Thoracic aorta (tissue), 2 donors: ENCODE measurements at regions not wholly inside any gene's neighbourhood (a gene's known extent, or its start where the extent isn't known, plus 50 kb on each side); places are given as distances from the start of the nearest gene placed in this dataset.

Experiments
- ATAC-seq: fragments of 150-250 bp; one replicate; pipeline ENCODE4 v1.8.0; 2017; ENCODE audit warnings: low read depth; ENCODE audit not compliant: insufficient number of reproducible peaks, low FRiP score
- DNase-seq: peaks from one replicate; pipeline ENCODE4 v3.0.0-alpha.2; 2020; ENCODE audit warnings: low spot score
- H3K27ac ChIP-seq, 2 donors: fragments of 200-600 bp; sonication (generic); 1 replicate in 1 of 2; 2 replicates in 1 of 2; pipeline ENCODE4 v1.5.1; 2016; ENCODE audit warnings: mild to moderate bottlenecking in 2 of 2, moderate library complexity in 2 of 2
- H3K27me3 ChIP-seq: fragments of 200-600 bp; sonication (generic); replicated peaks from 2 replicates; pipeline ENCODE4 v1.6.0; 2016; ENCODE audit warnings: mild to moderate bottlenecking; ENCODE audit not compliant: insufficient read depth
- H3K36me3 ChIP-seq: fragments of 200-600 bp; sonication (generic); one replicate; pipeline ENCODE4 v1.5.1; 2016
- H3K4me1 ChIP-seq, 2 donors: fragments of 200-600 bp; sonication (generic); 1 replicate in 1 of 2; 2 replicates in 1 of 2; pipeline versions ENCODE4 v1.5.1 to v1.6.0; 2016; ENCODE audit warnings: low read depth in 2 of 2, mild to moderate bottlenecking in 1 of 2; ENCODE audit not compliant: control insufficient read depth in 1 of 2
- H3K4me3 ChIP-seq: fragments of 200-600 bp; sonication (generic); 2 replicates; pipeline ENCODE4 v1.5.1; 2016; ENCODE audit warnings: mild to moderate bottlenecking
- H3K9me3 ChIP-seq: fragments of 200-600 bp; sonication (generic); 2 replicates; pipeline ENCODE4 v1.5.1; 2016
- TF ChIP-seq, protein P1 (sequence below): fragments of 200-600 bp; sonication (generic); IDR thresholded peaks from one replicate; pipeline ENCODE4 v1.5.1; 2019; ENCODE audit warnings: antibody characterized with exemption

DNA sequence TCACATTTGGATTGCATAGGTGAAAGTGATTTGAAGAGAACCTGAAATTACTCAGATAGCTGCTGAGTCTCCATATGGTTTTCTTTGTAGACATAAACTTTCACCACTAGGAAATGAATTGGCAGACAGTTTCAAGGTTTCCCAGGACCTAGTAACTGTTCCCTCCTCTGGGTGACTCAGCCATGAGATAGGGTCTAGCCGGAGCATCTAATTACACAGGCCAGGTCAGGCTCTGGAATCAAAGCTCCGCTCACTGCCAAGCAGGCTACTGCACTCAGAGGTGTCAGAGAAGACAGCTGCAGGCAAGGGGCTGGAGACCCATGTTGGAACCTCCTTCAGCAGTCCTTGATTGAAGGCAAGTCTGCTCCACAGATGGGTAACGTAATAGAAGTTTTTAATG lies 429.2 kb downstream of the TNS1 start:
- Histone ChIP-seq H3K4me1 (no peaks in the 10 kb centered on the region), H3K4me3 (no peak overlapping the region), H3K27ac (no peak overlapping the region), H3K36me3 (peaks cover 4% of the 10 kb centered on the region), H3K9me3 (no peaks in the 10 kb centered on the region), H3K27me3 (no peaks in the 10 kb centered on the region)
- ATAC-seq (no peak), DNase-seq (no peak)
- TF ChIP-seq, protein P1, sequence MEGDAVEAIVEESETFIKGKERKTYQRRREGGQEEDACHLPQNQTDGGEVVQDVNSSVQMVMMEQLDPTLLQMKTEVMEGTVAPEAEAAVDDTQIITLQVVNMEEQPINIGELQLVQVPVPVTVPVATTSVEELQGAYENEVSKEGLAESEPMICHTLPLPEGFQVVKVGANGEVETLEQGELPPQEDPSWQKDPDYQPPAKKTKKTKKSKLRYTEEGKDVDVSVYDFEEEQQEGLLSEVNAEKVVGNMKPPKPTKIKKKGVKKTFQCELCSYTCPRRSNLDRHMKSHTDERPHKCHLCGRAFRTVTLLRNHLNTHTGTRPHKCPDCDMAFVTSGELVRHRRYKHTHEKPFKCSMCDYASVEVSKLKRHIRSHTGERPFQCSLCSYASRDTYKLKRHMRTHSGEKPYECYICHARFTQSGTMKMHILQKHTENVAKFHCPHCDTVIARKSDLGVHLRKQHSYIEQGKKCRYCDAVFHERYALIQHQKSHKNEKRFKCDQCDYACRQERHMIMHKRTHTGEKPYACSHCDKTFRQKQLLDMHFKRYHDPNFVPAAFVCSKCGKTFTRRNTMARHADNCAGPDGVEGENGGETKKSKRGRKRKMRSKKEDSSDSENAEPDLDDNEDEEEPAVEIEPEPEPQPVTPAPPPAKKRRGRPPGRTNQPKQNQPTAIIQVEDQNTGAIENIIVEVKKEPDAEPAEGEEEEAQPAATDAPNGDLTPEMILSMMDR: no peak

DNA sequence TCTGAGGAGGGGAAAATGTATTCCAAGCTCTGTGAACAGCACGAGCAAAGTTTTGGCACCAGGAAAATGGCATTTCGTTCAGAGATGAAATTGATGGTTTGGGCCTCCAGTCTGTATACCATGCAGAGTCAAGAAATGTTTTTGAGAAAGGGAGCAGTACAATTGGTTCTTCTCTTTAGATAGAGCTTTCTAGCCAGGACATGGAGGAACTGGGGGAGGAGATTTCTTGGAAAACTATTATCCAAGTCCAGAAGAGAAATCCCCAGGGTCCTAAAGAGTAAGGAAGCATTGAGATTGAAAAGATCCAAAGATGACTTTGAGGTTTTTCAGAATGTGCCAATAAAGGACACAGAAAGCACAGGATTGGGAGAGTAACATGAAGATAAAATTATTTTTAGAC lies 432.4 kb downstream of the TNS1 start:
- peaks cover 7% of the 10 kb centered on the region for H3K36me3 ChIP-seq
- no peaks in the 10 kb centered on the region for H3K4me1 ChIP-seq
- no peak overlapping the region for H3K27ac ChIP-seq
- no peak for ATAC-seq
- no peaks in the 10 kb centered on the region for H3K9me3 ChIP-seq
- TF ChIP-seq, protein P1: no peak
- H3K27me3 ChIP-seq: no peaks in the 10 kb centered on the region
- no peak overlapping the region for H3K4me3 ChIP-seq
- DNase-seq: no peak

DNA sequence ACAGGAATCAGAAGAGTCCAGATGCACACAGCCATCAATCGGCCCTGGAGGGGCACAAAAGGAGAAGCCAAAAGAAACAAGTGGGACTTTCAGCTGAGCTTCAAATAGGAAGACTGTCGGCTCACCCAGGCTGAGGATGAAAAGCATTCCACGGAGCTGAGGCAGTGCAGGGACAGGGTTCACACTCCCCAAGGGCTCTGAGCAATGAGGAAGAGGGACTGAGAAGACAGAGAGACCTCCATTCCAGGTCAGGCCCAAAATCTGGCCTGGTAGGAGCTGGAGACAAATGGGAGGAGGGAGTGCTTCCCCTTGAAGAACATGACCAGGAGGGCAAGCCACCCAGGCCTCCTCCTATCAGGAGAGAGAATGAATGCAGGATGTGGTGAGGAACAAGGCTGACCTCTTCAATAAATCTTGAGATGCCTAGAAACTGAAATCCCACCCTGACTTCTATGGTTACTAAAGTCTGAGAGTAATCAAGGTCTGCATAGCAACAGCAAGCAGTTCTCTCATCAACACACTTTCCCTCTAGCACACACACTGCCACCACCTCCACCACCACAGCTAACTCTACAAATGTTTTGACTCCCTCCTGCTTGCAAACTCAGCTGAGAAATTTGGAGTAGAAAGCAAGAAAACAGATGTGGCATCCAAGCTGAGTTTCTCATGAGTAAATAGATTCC lies 434.4 kb downstream of the TNS1 start:
- no peak overlapping the region for H3K4me3 ChIP-seq
- TF ChIP-seq, protein P1: no peak
- H3K9me3 ChIP-seq: no peaks in the 10 kb centered on the region
- no peaks in the 10 kb centered on the region for H3K27me3 ChIP-seq
- ATAC-seq: no peak
- no peak for DNase-seq
- no peaks in the 10 kb centered on the region for H3K4me1 ChIP-seq
- no peak overlapping the region for H3K27ac ChIP-seq
- H3K36me3 ChIP-seq: peaks cover 3% of the 10 kb centered on the region

DNA sequence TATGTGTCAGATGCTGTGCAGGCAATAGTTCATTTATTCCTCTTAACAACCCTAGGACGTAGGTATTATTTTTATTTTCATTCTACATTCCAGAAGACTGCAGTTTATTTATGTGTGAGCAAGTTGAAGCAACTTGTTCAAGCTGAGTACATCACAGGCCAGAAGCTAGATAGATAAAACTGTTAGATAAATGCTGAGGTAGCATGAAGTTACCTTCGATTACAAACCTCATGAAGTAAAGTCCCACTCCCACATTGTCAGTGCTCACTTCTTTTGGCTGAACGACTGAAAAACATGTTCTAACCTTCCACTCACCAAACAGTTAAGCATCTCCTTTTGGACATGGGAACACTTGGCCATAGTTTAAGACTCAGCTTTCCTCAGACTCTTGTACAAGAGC lies 439.2 kb downstream of the TNS1 start:
- DNase-seq: no peak
- H3K36me3 ChIP-seq: peaks cover 3% of the 10 kb centered on the region
- H3K9me3 ChIP-seq: no peaks in the 10 kb centered on the region
- H3K4me1 ChIP-seq: no peaks in the 10 kb centered on the region
- H3K4me3 ChIP-seq: no peak overlapping the region
- no peaks in the 10 kb centered on the region for H3K27me3 ChIP-seq
- no peak overlapping the region for H3K27ac ChIP-seq
- ATAC-seq: no peak
- TF ChIP-seq, protein P1: no peak

DNA sequence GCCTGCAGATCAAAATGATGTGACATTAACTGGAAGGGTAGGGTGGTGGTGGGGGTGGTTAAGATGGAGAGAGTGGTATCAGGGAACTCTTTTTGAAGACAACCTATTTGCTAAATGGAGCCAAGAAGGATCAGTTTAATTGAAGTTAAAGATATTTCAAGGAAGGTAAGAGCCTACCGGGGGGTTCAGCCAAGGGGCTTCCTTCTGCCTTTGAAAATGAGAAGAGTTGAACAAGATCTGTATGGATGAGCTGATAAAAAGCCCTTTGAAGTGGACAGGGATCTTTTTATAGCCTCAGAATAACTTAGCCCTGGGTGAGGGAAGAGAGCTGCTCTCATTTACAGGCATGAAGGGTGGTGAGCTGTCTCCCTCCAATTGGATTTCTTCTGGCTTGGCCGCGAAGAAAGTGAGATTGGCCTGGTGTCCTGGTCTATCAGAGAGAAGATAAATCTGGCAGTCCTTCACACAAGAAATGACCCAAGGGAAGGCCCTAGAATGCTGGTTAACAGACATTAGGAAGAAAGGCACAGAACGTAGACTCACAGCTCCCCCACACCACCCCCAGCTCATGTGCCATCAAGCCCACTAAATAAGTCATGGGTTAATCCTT lies 439.8 kb downstream of the TNS1 start:
- TF ChIP-seq, protein P1: no peak
- Histone ChIP-seq H3K4me1 (no peaks in the 10 kb centered on the region), H3K27ac (no peak overlapping the region), H3K4me3 (no peak overlapping the region), H3K27me3 (no peaks in the 10 kb centered on the region), H3K36me3 (peaks cover 3% of the 10 kb centered on the region), H3K9me3 (no peaks in the 10 kb centered on the region)
- DNase-seq: no peak
- ATAC-seq: no peak
